Suprapubic skin (tissue), 4 donors: ENCODE measurements at regions not wholly inside any gene's neighbourhood (a gene's known extent, or its start where the extent isn't known, plus 50 kb on each side); places are given as distances from the start of the nearest gene placed in this dataset.
A peak's percentile ranks its signal among the peaks of the same experiment; 100 is the strongest.

Experiments
- DNase-seq, 2 donors: peaks; one replicate each; pipeline ENCODE4 v3.0.0-alpha.2; 2019; ENCODE audit warnings: low spot score in 2 of 2
- H3K27ac ChIP-seq: fragments of 200-600 bp; sonication (generic); one replicate; pipeline ENCODE4 v1.5.1; 2019
- H3K27me3 ChIP-seq: fragments of 200-600 bp; sonication (generic); one replicate; pipeline ENCODE4 v1.5.1; 2019
- H3K36me3 ChIP-seq: fragments of 200-600 bp; sonication (generic); one replicate; pipeline ENCODE4 v1.5.1; 2019
- H3K4me1 ChIP-seq: fragments of 200-600 bp; sonication (generic); one replicate; pipeline ENCODE4 v1.5.1; 2019
- H3K4me3 ChIP-seq: fragments of 200-600 bp; sonication (generic); one replicate; pipeline ENCODE4 v1.5.1; 2019; ENCODE audit warnings: mild to moderate bottlenecking
- H3K9me3 ChIP-seq: fragments of 200-600 bp; sonication (generic); one replicate; pipeline ENCODE4 v1.5.1; 2019
- EP300 ChIP-seq: sonication (generic); formaldehyde crosslinking; IDR thresholded peaks from one replicate; pipeline ENCODE4 v1.6.1; 2017; ENCODE audit warnings: antibody characterized with exemption
- POLR2A ChIP-seq, 2 donors: fragments of 450-650 bp; IDR thresholded peaks; one replicate each; pipeline ENCODE4 v1.6.1; 2017; ENCODE audit warnings: antibody characterized with exemption in 2 of 2, mild to moderate bottlenecking in 2 of 2, moderate library complexity in 2 of 2
- POLR2AphosphoS5 ChIP-seq, 3 donors: sonication (generic); formaldehyde crosslinking; IDR thresholded peaks; one replicate each; pipeline ENCODE4 v1.6.1; 2017; ENCODE audit warnings: antibody characterized with exemption in 3 of 3
- WGBS: methylation state at CpG from one replicate; pipeline ENCODE4 v1.1.5; 2018; 5-methylcytosine and 5-hydroxymethylcytosine counted together
- TF ChIP-seq, protein P1 (sequence below), 2 donors: fragments of 200-600 bp in 1 of 2; fragments of 450-650 bp in 1 of 2; sonication (generic) in 1 of 2; IDR thresholded peaks; one replicate each; pipeline ENCODE4 v1.5.1; 2016 to 2019; ENCODE audit warnings: antibody characterized with exemption in 2 of 2, mild to moderate bottlenecking in 1 of 2, moderate library complexity in 1 of 2

DNA sequence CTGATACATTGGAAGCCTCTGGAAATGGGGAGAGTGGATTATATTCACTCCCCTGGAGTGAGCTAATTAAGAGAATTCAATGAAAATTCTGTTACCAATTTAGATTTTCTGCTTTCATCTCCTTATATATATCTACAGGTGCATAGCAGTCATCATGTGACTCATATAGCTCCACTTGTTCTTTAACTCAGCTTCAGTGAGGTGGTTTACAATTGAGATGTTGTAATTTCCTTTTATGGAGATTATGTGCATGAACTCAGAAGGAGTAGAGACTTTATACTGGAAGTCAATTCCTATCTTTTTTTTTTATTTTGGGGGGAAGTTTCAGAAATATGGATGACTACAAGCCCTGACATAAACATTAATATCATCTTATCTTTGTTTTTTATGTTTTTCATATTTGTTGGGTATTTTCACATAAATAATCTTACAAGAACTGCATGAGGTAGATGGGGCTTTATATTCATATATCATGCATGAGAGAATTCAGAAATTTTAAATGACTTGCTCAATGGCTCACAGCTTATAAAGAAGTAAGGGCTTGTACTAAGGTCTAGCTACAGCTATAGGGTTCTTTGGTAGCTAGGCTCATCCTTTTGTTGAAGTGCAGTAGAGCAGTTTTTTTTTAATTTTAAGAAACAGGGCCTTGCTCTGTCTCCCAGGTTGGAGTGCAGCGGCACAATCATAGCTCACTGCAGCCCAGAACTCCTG lies 92.3 kb upstream of the SCAF11 start:
- Histone ChIP-seq H3K27ac (no peak overlapping the region), H3K27me3 (no peaks in the 10 kb centered on the region), H3K36me3 (no peaks in the 10 kb centered on the region), H3K9me3 (peaks cover 4% of the 10 kb centered on the region), H3K4me3 (no peak overlapping the region), H3K4me1 (no peaks in the 10 kb centered on the region)
- 93% methylated on average over 1 of the region's 1 CpG for WGBS
- TF ChIP-seq, protein P1, sequence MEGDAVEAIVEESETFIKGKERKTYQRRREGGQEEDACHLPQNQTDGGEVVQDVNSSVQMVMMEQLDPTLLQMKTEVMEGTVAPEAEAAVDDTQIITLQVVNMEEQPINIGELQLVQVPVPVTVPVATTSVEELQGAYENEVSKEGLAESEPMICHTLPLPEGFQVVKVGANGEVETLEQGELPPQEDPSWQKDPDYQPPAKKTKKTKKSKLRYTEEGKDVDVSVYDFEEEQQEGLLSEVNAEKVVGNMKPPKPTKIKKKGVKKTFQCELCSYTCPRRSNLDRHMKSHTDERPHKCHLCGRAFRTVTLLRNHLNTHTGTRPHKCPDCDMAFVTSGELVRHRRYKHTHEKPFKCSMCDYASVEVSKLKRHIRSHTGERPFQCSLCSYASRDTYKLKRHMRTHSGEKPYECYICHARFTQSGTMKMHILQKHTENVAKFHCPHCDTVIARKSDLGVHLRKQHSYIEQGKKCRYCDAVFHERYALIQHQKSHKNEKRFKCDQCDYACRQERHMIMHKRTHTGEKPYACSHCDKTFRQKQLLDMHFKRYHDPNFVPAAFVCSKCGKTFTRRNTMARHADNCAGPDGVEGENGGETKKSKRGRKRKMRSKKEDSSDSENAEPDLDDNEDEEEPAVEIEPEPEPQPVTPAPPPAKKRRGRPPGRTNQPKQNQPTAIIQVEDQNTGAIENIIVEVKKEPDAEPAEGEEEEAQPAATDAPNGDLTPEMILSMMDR (IDR thresholded peaks at IDR 0.05): no peak
- TF ChIP-seq EP300 (no peak), POLR2A (IDR thresholded peaks at IDR 0.05) (no peak), POLR2AphosphoS5 (IDR thresholded peaks at IDR 0.05) (no peak)
- no peak for DNase-seq

DNA sequence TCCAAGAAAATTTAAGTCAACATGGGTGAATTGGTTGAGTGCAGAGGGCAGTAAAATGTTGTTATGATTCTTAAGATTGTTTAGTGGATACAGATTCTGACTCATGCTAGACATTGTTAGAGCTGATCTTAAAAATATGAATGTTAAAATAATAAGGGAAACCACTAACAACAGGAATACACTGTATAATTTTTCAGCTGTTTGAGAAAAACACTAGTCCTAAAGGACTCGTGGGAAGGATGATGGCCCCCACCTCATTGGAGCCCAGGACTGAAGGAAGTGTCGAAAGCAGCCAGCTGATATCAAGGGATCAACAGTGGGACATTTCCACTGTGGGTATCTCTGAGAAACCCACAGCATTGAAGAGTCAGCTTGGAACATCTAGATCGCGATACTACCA lies 82.9 kb upstream of the SCAF11 start:
- Histone ChIP-seq H3K4me3 (no peak overlapping the region), H3K27ac (no peak overlapping the region), H3K27me3 (no peaks in the 10 kb centered on the region), H3K9me3 (no peaks in the 10 kb centered on the region), H3K36me3 (no peaks in the 10 kb centered on the region), H3K4me1 (peaks cover 7% of the 10 kb centered on the region)
- TF ChIP-seq EP300: no peak
- TF ChIP-seq POLR2A (IDR thresholded peaks at IDR 0.05): no peak
- TF ChIP-seq, protein P1 (IDR thresholded peaks at IDR 0.05): no peak
- TF ChIP-seq POLR2AphosphoS5 (IDR thresholded peaks at IDR 0.05): no peak
- WGBS: 92% methylated on average over 4 of the region's 4 CpGs
- no peak for DNase-seq

DNA sequence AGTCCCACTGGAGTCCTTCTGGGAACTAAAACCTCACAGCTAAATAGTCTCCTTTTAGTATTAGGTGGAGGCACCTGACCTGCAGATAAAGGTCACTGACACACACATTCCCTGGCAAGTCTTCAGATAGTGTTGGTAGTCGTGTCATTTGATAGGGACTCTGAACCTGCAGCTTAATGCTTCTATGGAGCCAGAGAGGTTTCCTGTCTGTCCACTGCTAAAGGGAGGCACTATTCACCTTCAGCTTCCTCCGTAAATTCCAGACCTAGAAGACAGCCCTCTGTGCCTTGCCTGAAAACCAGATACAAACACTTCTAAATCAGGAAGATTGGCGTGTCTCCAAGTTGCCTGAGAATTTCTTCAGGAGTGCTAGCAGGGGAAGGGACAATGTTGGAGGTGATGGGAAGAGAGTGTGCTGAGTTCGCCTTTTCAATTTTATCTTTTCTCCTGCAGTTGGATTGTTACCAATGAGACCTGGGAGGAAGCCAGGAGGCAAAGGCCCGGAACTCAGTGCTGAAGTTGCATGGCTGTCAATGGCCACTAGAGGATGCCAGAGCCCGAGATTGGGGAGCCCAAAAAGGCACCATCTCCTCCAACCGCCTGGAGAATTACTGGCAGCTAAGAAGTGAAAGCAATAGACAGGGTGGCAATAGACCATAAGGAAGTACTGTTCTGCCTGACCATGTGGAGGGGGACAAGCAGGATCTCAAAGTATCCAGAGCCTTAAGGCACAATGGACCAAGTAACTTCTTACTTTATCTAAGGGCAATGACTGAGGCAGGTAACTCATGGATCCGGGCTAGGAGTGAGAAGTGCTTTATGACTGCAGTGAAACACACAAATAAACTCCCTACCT lies 81.6 kb upstream of the SCAF11 start:
- no peaks in the 10 kb centered on the region for H3K27me3 ChIP-seq
- TF ChIP-seq, protein P1 (IDR thresholded peaks at IDR 0.05): peak; percentile 84 to 87
- TF ChIP-seq EP300 (no peak), POLR2A (IDR thresholded peaks at IDR 0.05) (no peak), POLR2AphosphoS5 (IDR thresholded peaks at IDR 0.05) (no peak)
- H3K4me1 ChIP-seq: peaks cover 7% of the 10 kb centered on the region
- H3K36me3 ChIP-seq: no peaks in the 10 kb centered on the region
- H3K4me3 ChIP-seq: no peak overlapping the region
- H3K27ac ChIP-seq: no peak overlapping the region
- peak in 1 of 2 donors; percentile 69 for DNase-seq
- no peaks in the 10 kb centered on the region for H3K9me3 ChIP-seq
- 40% methylated on average over 8 of the region's 8 CpGs for WGBS

DNA sequence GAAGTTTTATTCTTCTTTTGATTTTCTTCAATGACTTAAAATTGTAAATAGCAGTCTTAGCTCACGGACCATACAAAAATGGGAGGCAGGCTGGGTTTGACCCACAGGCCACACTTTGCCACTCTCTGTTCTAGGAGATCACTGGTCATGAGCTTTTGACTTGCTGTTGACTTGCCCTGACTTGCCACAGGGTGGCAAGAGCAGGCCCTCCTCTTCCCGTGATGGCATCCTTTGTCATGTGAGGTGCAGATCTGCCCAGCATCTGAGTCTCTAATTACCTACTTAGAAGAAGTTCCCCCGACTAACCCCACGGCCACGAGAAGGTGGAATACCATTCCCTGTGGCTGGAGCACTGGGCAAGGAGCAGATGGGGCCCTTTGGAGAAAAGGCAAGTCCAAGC lies 81.0 kb upstream of the SCAF11 start:
- H3K27me3 ChIP-seq: no peaks in the 10 kb centered on the region
- no peak for TF ChIP-seq POLR2AphosphoS5 (IDR thresholded peaks at IDR 0.05)
- no peaks in the 10 kb centered on the region for H3K36me3 ChIP-seq
- H3K9me3 ChIP-seq: no peaks in the 10 kb centered on the region
- no peak for DNase-seq
- WGBS: 63% methylated on average over 5 of the region's 5 CpGs
- no peak overlapping the region for H3K27ac ChIP-seq
- peaks cover 7% of the 10 kb centered on the region for H3K4me1 ChIP-seq
- H3K4me3 ChIP-seq: no peak overlapping the region

DNA sequence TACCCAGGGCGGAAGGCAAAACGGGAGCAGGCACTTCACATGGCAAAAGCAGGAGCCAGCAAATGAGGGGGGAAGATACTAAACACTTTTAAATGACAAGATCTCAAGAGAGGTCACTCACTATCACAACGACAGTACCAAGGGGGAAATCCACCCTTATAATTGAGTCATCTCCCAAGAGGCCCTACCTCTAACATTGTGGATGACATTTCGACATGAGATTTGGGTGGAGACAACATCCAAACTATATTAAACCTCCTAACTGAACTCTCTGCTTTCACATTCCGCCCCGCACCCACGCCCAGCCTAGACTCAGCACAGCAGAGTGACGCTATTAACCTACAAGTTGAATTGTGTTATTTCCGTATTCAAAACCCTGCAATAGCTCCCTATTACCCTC lies 76.7 kb upstream of the SCAF11 start:
- no peak for DNase-seq
- H3K4me1 ChIP-seq: peaks cover 6% of the 10 kb centered on the region
- no peaks in the 10 kb centered on the region for H3K36me3 ChIP-seq
- WGBS: 79% methylated on average over 9 of the region's 9 CpGs
- H3K27me3 ChIP-seq: no peaks in the 10 kb centered on the region
- no peaks in the 10 kb centered on the region for H3K9me3 ChIP-seq
- H3K27ac ChIP-seq: no peak overlapping the region
- no peak overlapping the region for H3K4me3 ChIP-seq
- TF ChIP-seq EP300 (no peak), POLR2AphosphoS5 (IDR thresholded peaks at IDR 0.05) (no peak), POLR2A (IDR thresholded peaks at IDR 0.05) (no peak)
- TF ChIP-seq, protein P1 (IDR thresholded peaks at IDR 0.05): no peak
